ENCODE measurements at regions not wholly inside any gene's neighbourhood (a gene's known extent, or its start where the extent isn't known, plus 50 kb on each side); places are given as distances from the start of the nearest gene placed in this dataset.
"Not testable (repeated sequence)": the region's sequence is repeated elsewhere in the genome, so short reads cannot be mapped to it uniquely, and the experiment has no call there.

- DNase-seq (ENCODE audit: low read depth), result no peak
Observed at GRCh38 chr12:67716817-67717216, 68.3 kb downstream of the DYRK2 start.

GRCh38 chr12:67719303-67719702 is 70.8 kb downstream of the DYRK2 start:
- not testable (repeated sequence) for DNase-seq (ENCODE audit: low read depth)

GRCh38 chr12:67720351-67720856 is 71.9 kb downstream of the DYRK2 start:
- DNase-seq (ENCODE audit: low read depth), result no peak

GRCh38 chr12:67721248-67721647 is 72.7 kb downstream of the DYRK2 start:
- DNase-seq (ENCODE audit: low read depth), result no peak

GRCh38 chr12:67722296-67722695 is 73.8 kb downstream of the DYRK2 start:
- no peak for DNase-seq (ENCODE audit: low read depth)

GRCh38 chr12:67726868-67727267 is 78.3 kb downstream of the DYRK2 start:
- no peak for DNase-seq (ENCODE audit: low read depth)

- no peak for DNase-seq (ENCODE audit: low read depth)
Observed at GRCh38 chr12:67727702-67728666, 79.4 kb downstream of the DYRK2 start.

GRCh38 chr12:67732857-67733256 is 84.3 kb downstream of the DYRK2 start:
- DNase-seq (ENCODE audit: low read depth), result no peak

- no peak for DNase-seq (ENCODE audit: low read depth)
Observed at GRCh38 chr12:67735868-67736267, 87.3 kb downstream of the DYRK2 start.

- no peak for DNase-seq (ENCODE audit: low read depth)
Observed at GRCh38 chr12:67740711-67741110, 92.2 kb downstream of the DYRK2 start.

- DNase-seq (ENCODE audit: low read depth), result no peak
Observed at GRCh38 chr12:67741270-67741669, 92.7 kb downstream of the DYRK2 start.

- DNase-seq (ENCODE audit: low read depth), result no peak
Observed at GRCh38 chr12:67742461-67742860, 93.9 kb downstream of the DYRK2 start.

GRCh38 chr12:67747869-67748742 is 99.6 kb downstream of the DYRK2 start:
- no peak for DNase-seq (ENCODE audit: low read depth)

GRCh38 chr12:67748743-67749040 is 100.1 kb downstream of the DYRK2 start:
- DNase-seq (ENCODE audit: low read depth), result no peak

GRCh38 chr12:67750513-67751183 is 102.1 kb downstream of the DYRK2 start:
- DNase-seq (ENCODE audit: low read depth), result no peak

- no peak for DNase-seq (ENCODE audit: low read depth)
Observed at GRCh38 chr12:67751381-67751928, 102.9 kb downstream of the DYRK2 start.

GRCh38 chr12:67752226-67752732 is 103.7 kb downstream of the DYRK2 start:
- DNase-seq (ENCODE audit: low read depth), result no peak

GRCh38 chr12:67754933-67755697 is 106.6 kb downstream of the DYRK2 start:
- no peak for DNase-seq (ENCODE audit: low read depth)

GRCh38 chr12:67757651-67758050 is 109.1 kb downstream of the DYRK2 start:
- no peak for DNase-seq (ENCODE audit: low read depth)

- no peak for DNase-seq (ENCODE audit: low read depth)
Observed at GRCh38 chr12:67758119-67758518, 109.6 kb downstream of the DYRK2 start.

GRCh38 chr12:67758521-67758920 is 110.0 kb downstream of the DYRK2 start:
- DNase-seq (ENCODE audit: low read depth), result no peak

Measured in activated T-cell treated with anti-CD3 and anti-CD28 coated beads for 48 hours (primary cell).